ENCODE measurements at regions not wholly inside any gene's neighbourhood (a gene's known extent, or its start where the extent isn't known, plus 50 kb on each side); places are given as distances from the start of the nearest gene placed in this dataset.
"Not testable (repeated sequence)": the region's sequence is repeated elsewhere in the genome, so short reads cannot be mapped to it uniquely, and the experiment has no call there.

GRCh38 chr2:228568275-228568674, 386.8 kb upstream of the SPHKAP start:
- TF ChIP-seq ZNF292 (CRISPR knock-in tag; IDR thresholded peaks at IDR 0.05; ENCODE audit: borderline replicate concordance, low read depth); NFYB (CRISPR knock-in tag; IDR thresholded peaks at IDR 0.05); HCFC1 (IDR thresholded peaks at IDR 0.05; ENCODE audit: low read depth, low read length); SMARCC2 (IDR thresholded peaks at IDR 0.05); ZNF619 (CRISPR knock-in tag; IDR thresholded peaks at IDR 0.05); RFX5 (IDR thresholded peaks at IDR 0.05; ENCODE audit: low read depth, low read length); CHD2 (IDR thresholded peaks at IDR 0.05; ENCODE audit: low read depth, low read length); RNF219 (CRISPR knock-in tag; IDR thresholded peaks at IDR 0.05): not testable (repeated sequence)

Data from HepG2 (cell line).